HepG2 (cell line): ENCODE measurements at regions not wholly inside any gene's neighbourhood (a gene's known extent, or its start where the extent isn't known, plus 50 kb on each side); places are given as distances from the start of the nearest gene placed in this dataset.

Experiments
- KDM1A ChIP-seq: IDR thresholded peaks from 2 replicates; pipeline ENCODE4 v1.6.1; 2016; ENCODE audit warnings: missing compliant biosample characterization
- KLF11 ChIP-seq: IDR thresholded peaks from 2 replicates; pipeline ENCODE4 v1.6.1; 2016; ENCODE audit warnings: missing compliant biosample characterization
- RFX5 ChIP-seq: IDR thresholded peaks from 2 replicates; pipeline ENCODE4 v1.6.1; 2011; ENCODE audit warnings: low read depth, low read length, improper control_type of control experiment
- TP53 ChIP-seq: sonication (generic); formaldehyde crosslinking; conservative IDR thresholded peaks from 2 replicates; pipeline ENCODE4 v1.4.0; 2020; ENCODE audit warnings: missing genetic modification reagents
- YY1 ChIP-seq: IDR thresholded peaks from 2 replicates; pipeline ENCODE4 v1.6.1; 2011; ENCODE audit warnings: low read length, low read depth, moderate library complexity, mild to moderate bottlenecking; ENCODE audit not compliant: insufficient read depth, insufficient replicate concordance
- ZNF337 ChIP-seq: sonication (generic); formaldehyde crosslinking; IDR thresholded peaks from 2 replicates; pipeline ENCODE4 v1.5.1; 2020; ENCODE audit warnings: missing genetic modification reagents, low read depth, mild to moderate bottlenecking, borderline replicate concordance
- ZSCAN21 ChIP-seq: sonication (generic); formaldehyde crosslinking; IDR thresholded peaks from 2 replicates; pipeline ENCODE4 v1.8.0; 2022; ENCODE audit warnings: mild to moderate bottlenecking, missing genetic modification reagents, moderate library complexity, borderline replicate concordance
- TF ChIP-seq, protein P1 (sequence below), 2 experiments: IDR thresholded peaks; 2 replicates each; pipeline ENCODE4 v1.6.1; 2011 to 2012; ENCODE audit warnings: low read length in 2 of 2, borderline replicate concordance in 1 of 2, low read depth in 1 of 2, mild to moderate bottlenecking in 1 of 2, moderate library complexity in 1 of 2

DNA sequence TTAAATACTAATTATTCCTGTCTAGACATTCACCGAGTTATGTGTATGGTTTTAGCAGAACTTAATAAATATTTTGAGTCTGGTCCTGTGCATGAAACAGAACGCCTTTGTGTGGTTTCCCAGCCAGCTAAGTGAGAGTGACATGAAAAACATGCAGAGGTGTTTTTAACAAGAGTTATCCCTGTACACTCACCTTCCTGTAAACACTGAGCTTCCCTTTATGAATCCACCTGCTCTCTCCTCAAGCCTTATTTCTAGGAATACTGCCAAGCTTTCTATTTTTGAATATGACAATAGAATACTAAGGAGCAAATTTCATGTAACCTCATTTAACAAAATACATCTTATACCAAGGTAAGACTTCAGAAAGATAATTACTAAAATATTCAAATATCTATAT is 270.3 kb upstream of the CTSO start:
- TF ChIP-seq ZSCAN21 (CRISPR knock-in tag), result no peak
- TF ChIP-seq KDM1A (CRISPR knock-in tag), result no peak
- no peak for TF ChIP-seq RFX5
- no peak for TF ChIP-seq TP53
- TF ChIP-seq YY1, result no peak
- TF ChIP-seq, protein P1, sequence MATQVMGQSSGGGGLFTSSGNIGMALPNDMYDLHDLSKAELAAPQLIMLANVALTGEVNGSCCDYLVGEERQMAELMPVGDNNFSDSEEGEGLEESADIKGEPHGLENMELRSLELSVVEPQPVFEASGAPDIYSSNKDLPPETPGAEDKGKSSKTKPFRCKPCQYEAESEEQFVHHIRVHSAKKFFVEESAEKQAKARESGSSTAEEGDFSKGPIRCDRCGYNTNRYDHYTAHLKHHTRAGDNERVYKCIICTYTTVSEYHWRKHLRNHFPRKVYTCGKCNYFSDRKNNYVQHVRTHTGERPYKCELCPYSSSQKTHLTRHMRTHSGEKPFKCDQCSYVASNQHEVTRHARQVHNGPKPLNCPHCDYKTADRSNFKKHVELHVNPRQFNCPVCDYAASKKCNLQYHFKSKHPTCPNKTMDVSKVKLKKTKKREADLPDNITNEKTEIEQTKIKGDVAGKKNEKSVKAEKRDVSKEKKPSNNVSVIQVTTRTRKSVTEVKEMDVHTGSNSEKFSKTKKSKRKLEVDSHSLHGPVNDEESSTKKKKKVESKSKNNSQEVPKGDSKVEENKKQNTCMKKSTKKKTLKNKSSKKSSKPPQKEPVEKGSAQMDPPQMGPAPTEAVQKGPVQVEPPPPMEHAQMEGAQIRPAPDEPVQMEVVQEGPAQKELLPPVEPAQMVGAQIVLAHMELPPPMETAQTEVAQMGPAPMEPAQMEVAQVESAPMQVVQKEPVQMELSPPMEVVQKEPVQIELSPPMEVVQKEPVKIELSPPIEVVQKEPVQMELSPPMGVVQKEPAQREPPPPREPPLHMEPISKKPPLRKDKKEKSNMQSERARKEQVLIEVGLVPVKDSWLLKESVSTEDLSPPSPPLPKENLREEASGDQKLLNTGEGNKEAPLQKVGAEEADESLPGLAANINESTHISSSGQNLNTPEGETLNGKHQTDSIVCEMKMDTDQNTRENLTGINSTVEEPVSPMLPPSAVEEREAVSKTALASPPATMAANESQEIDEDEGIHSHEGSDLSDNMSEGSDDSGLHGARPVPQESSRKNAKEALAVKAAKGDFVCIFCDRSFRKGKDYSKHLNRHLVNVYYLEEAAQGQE (IDR thresholded peaks at IDR 0.05; ENCODE audit: borderline replicate concordance in 1 of 2, low read depth in 1 of 2, low read length in 2 of 2), result no peak
- no peak for TF ChIP-seq KLF11 (CRISPR knock-in tag)
- TF ChIP-seq ZNF337, result no peak
